GM12891 (cell line): ENCODE measurements at regions not wholly inside any gene's neighbourhood (a gene's known extent, or its start where the extent isn't known, plus 50 kb on each side); places are given as distances from the start of the nearest gene placed in this dataset.

Experiments
- POLR2A ChIP-seq: IDR thresholded peaks from 2 replicates; pipeline ENCODE4 v1.6.1; 2011; ENCODE audit warnings: low read depth, low read length, control low read depth
- TAF1 ChIP-seq: IDR thresholded peaks from 2 replicates; pipeline ENCODE4 v1.6.1; 2011; ENCODE audit warnings: low read depth, low read length, control low read depth

DNA sequence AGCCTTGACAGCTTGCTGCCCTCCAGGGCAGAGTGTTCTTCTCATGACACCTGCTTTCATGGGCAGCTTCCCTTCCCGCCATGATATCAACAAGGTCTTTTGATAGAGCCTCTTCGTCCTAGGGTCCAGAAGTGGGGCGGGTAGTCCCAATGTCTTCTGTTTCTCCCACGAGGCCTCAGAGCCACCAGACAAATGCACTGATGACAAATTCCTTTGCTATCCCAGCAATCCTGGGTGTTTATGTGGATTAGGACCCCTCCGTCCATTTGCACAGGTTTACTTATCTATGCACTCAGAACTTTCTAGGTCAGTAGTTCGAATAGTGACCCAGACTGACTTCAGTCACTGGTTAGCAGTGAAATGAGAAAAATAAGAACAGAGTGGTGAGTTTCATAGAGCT lies 52.6 kb upstream of the PRMT8 start:
- TF ChIP-seq POLR2A (no peak), TAF1 (no peak)
